GM12878 (cell line): ENCODE measurements at regions not wholly inside any gene's neighbourhood (a gene's known extent, or its start where the extent isn't known, plus 50 kb on each side); places are given as distances from the start of the nearest gene placed in this dataset.

Source experiments
- ATAC-seq: fragments of 200-7000 bp; cut with Tn5 transposase; 3 replicates; pipeline ENCODE4 v1.9.1; 2020; ENCODE audit warnings: mild to moderate bottlenecking, moderate library complexity
- BruUV-seq: library from RNA; stranded (reverse); fragments of 400-500 nt; replicated peaks from 2 replicates; lab custom pipeline; 2021; lab: Mats Ljungman, UMichigan
- CTCF ChIA-PET: fragments of 300-600 bp; sonication (Branson Sonifier 250); formaldehyde crosslinking; extraction: SDS; loops from one replicate; lab custom pipeline; 2021; ENCODE audit warnings: inconsistent platforms; lab: Yijun Ruan, JAX
- POLR2A ChIA-PET: fragments of 350-600 bp; formaldehyde crosslinking; extraction: SDS; loops from one replicate; lab custom pipeline; 2021; ENCODE audit warnings: inconsistent platforms; lab: Charles Lee
- RAD21 ChIA-PET: fragments of 300-600 bp; sonication (Branson Sonifier 250); formaldehyde crosslinking; loops from one replicate; lab custom pipeline; 2023; ENCODE audit warnings: antibody characterized with exemption; ENCODE audit not compliant: unreplicated experiment; lab: Charles Lee
- SMC1A ChIA-PET: fragments of 300-600 bp; sonication (Branson Sonifier 250); formaldehyde crosslinking; loops from one replicate; lab custom pipeline; 2023; ENCODE audit not compliant: unreplicated experiment, uncharacterized antibody; lab: Charles Lee
- DNase-seq: peaks from one replicate; pipeline ENCODE4 v3.0.0-alpha.2; 2011; ENCODE audit warnings: low read depth, low spot score
- FAIRE-seq: peaks from 3 replicates; lab custom pipeline; 2011; peaks lifted over from hg19 to GRCh38; lab: Jason Lieb, UNC
- H2AFZ ChIP-seq: 2 replicates; pipeline ENCODE4 v1.6.0; 2011; ENCODE audit warnings: low read depth, low read length, control low read depth; ENCODE audit not compliant: control insufficient read depth
- H3K27ac ChIP-seq: 2 replicates; pipeline ENCODE4 v1.5.1; 2011; ENCODE audit warnings: control low read depth; ENCODE audit not compliant: control insufficient read depth, insufficient read depth
- H3K27me3 ChIP-seq, 2 experiments: replicated peaks in 1 of 2; 2 replicates each; pipeline versions ENCODE4 v1.6.0 to v1.6.1; 2011; ENCODE audit warnings: low read length in 1 of 2; ENCODE audit not compliant: control insufficient read depth in 2 of 2, insufficient read depth in 2 of 2
- H3K36me3 ChIP-seq, 2 experiments: 2 replicates each; pipeline ENCODE4 v1.5.1; 2011; ENCODE audit warnings: low read length in 1 of 2; ENCODE audit not compliant: control insufficient read depth in 2 of 2, insufficient read depth in 2 of 2
- H3K4me1 ChIP-seq: 2 replicates; pipeline ENCODE4 v1.6.1; 2011; ENCODE audit warnings: mild to moderate bottlenecking, low read length, moderate library complexity, mixed read lengths; ENCODE audit not compliant: control insufficient read depth, insufficient read depth
- H3K4me2 ChIP-seq: 2 replicates; pipeline ENCODE4 v1.6.0; 2011; ENCODE audit warnings: control low read depth; ENCODE audit not compliant: control insufficient read depth, insufficient read depth
- H3K4me3 ChIP-seq: fragments of 200-600 bp; sonication (generic); 2 replicates; pipeline ENCODE4 v1.5.1; 2016
- H3K79me2 ChIP-seq: 2 replicates; pipeline ENCODE4 v1.6.0; 2011; ENCODE audit warnings: low read length; ENCODE audit not compliant: control insufficient read depth, insufficient read depth
- H3K9ac ChIP-seq: 2 replicates; pipeline ENCODE4 v1.8.0; 2011; ENCODE audit warnings: low read length, control low read depth, mixed read lengths; ENCODE audit not compliant: control insufficient read depth, insufficient read depth
- H3K9me3 ChIP-seq: replicated peaks from 3 replicates; pipeline ENCODE4 v1.5.1; 2011; ENCODE audit warnings: mild to moderate bottlenecking, low read length; ENCODE audit not compliant: control insufficient read depth, insufficient read depth
- H4K20me1 ChIP-seq: 2 replicates; pipeline ENCODE4 v1.6.0; 2011; ENCODE audit not compliant: control insufficient read depth, insufficient read depth
- EED ChIP-seq: sonication (generic); IDR thresholded peaks from 2 replicates; pipeline ENCODE4 v1.6.1; 2016; ENCODE audit warnings: antibody characterized with exemption, low read depth
- ETV6 ChIP-seq, 2 experiments: fragments of 450-650 bp in 1 of 2; IDR thresholded peaks in 1 of 2; conservative IDR thresholded peaks in 1 of 2; 2 replicates each; pipeline ENCODE4 v1.6.1; 2014; ENCODE audit warnings: antibody characterized with exemption in 1 of 2, borderline replicate concordance in 1 of 2, low read depth in 1 of 2, mild to moderate bottlenecking in 1 of 2, moderate library complexity in 1 of 2
- PAX5 ChIP-seq: IDR thresholded peaks from 2 replicates; pipeline ENCODE4 v1.6.1; 2011; ENCODE audit warnings: low read depth, low read length, borderline replicate concordance
- RFX5 ChIP-seq: IDR thresholded peaks from 2 replicates; pipeline ENCODE4 v1.6.1; 2011; ENCODE audit warnings: low read depth, low read length, improper control_type of control experiment
- WGBS: methylation state at CpG from one replicate; pipeline ENCODE4 v1.1.6; 2016; ENCODE audit warnings: low lambda C conversion rate; ENCODE audit not compliant: insufficient replicate concordance, insufficient coverage; ENCODE audit errors: missing lambda C conversion rate; 5-methylcytosine and 5-hydroxymethylcytosine counted together
- in situ Hi-C: fragments of 300-500 bp; cut with MboI; formaldehyde crosslinking; loops from 9 replicates; pipeline ENCODE4 v1.14.3; 2018; ENCODE audit warnings: mixed read lengths
- intact Hi-C: fragments of 100-400 bp; cut with micrococcal nuclease; formaldehyde crosslinking; loops from one replicate; pipeline ENCODE4 v1.14.2; 2022; ENCODE audit not compliant: unreplicated experiment
- TF ChIP-seq, protein P1 (sequence below): fragments of 450-650 bp; conservative IDR thresholded peaks from 2 replicates; pipeline ENCODE4 v1.6.1; 2017; ENCODE audit warnings: mild to moderate bottlenecking, moderate library complexity

DNA sequence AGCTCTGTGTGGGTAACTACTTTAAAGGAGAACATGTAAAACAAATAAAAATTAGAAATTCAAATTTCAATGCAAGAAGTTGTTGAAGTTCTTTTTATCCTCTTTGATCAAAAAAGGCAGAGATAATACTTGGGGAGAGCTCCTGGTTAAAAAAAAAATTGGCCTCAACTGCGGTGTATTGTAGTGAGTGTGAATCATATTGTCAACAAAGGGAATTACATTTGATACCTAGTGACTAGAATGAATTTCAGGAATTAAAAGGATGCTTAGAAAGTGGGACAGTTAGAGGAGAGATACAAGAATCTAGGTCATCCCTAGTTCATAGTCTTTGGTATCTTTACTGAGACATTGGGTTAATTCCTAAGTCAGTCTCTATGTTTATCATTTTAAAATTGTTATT, 473.0 kb downstream of the CCDC85A start (continued):
- TF ChIP-seq, protein P1, sequence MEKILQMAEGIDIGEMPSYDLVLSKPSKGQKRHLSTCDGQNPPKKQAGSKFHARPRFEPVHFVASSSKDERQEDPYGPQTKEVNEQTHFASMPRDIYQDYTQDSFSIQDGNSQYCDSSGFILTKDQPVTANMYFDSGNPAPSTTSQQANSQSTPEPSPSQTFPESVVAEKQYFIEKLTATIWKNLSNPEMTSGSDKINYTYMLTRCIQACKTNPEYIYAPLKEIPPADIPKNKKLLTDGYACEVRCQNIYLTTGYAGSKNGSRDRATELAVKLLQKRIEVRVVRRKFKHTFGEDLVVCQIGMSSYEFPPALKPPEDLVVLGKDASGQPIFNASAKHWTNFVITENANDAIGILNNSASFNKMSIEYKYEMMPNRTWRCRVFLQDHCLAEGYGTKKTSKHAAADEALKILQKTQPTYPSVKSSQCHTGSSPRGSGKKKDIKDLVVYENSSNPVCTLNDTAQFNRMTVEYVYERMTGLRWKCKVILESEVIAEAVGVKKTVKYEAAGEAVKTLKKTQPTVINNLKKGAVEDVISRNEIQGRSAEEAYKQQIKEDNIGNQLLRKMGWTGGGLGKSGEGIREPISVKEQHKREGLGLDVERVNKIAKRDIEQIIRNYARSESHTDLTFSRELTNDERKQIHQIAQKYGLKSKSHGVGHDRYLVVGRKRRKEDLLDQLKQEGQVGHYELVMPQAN, result no peak

DNA sequence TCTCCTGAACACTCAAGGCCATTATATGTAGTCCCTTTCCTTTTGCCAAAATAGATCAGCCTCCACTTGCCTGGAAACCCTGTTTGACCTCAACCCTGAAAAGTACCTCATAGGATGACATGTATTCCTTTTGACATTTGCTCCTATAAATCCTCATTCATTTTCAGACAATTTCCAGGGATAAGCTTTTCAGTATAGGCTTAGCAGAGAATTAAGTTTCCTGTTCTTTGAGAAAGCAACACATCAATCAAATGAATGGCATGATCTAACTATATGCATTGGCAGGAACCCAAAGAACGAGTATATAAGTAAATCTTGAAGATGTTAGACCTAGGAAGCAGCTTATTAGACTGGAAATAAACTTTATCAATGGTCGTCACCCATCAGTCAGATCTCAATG, 483.0 kb downstream of the CCDC85A start:
- WGBS, result 15% methylated on average over 2 of the region's 2 CpGs
- SMC1A ChIA-PET, result no interaction called here

DNA sequence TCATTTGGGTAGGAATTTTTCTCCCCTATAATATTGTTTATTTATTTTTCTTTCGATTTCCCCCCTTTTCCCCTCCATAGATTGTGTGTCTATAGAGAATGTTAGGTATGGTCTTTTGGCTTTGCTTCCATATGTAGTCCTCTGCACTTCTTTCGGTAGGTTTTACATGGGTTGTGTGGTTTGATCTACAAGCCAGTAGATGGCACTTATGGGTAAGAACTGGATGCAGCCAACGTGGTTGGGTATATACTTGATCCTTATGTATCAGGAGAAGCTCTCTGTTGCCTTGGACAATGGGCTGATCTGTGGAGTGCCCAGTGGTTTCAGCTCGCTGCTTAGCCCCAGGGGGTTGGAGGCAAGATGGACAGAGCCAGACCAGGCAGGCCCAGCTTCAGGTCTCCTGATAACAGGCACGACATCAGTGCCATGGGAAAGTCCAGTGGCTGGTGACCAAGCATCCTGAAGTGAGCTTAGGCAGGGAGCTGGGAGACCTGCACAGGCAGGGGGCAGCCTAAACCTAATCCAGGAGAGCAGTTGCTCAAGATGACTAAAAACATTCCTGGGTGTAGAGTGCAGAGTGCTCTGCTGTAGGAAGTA, 488.3 kb downstream of the CCDC85A start:
- no peaks in the 10 kb centered on the region for H3K79me2 ChIP-seq
- ChIA-PET CTCF (no interaction called here), SMC1A (interaction anchor here (0.9 kb wide), 1 partner anchor 13 kb away, joined by 3 read pairs; no protein-coding TSS in a partner anchor), POLR2A (no interaction called here), RAD21 (no interaction called here)
- no peak for TF ChIP-seq RFX5
- no peak for TF ChIP-seq EED
- TF ChIP-seq PAX5, result no peak
- H3K27ac ChIP-seq, result no peak overlapping the region
- in situ Hi-C loops, result no loop called here
- no peak overlapping the region for H2AFZ ChIP-seq
- H4K20me1 ChIP-seq, result no peaks in the 10 kb centered on the region
- no peaks in the 10 kb centered on the region for H3K27me3 ChIP-seq
- ATAC-seq, result no peak
- H3K4me2 ChIP-seq, result no peak overlapping the region
- no peak overlapping the region for H3K4me3 ChIP-seq
- H3K9me3 ChIP-seq, result no peaks in the 10 kb centered on the region; the same call in 2 of the 3 replicates
- H3K4me1 ChIP-seq, result no peaks in the 10 kb centered on the region
- H3K9ac ChIP-seq, result no peak overlapping the region
- no peak for FAIRE-seq
- H3K36me3 ChIP-seq, result no peaks in the 10 kb centered on the region
- no TSS peak for BruUV-seq
- intact Hi-C loops, result no loop called here
- WGBS, result 19% methylated on average over 5 of the region's 5 CpGs
- no peak for DNase-seq

More for the DNA sequence above, 483.0 kb downstream of the CCDC85A start:
- CTCF ChIA-PET, result no interaction called here
- no TSS peak for BruUV-seq
- FAIRE-seq (no peak), DNase-seq (no peak), ATAC-seq (no peak)
- Histone ChIP-seq H4K20me1 (no peaks in the 10 kb centered on the region), H3K36me3 (no peaks in the 10 kb centered on the region), H3K4me1 (no peaks in the 10 kb centered on the region), H3K79me2 (no peaks in the 10 kb centered on the region), H3K27me3 (no peaks in the 10 kb centered on the region), H3K27ac (no peak overlapping the region), H3K9ac (no peak overlapping the region), H2AFZ (no peak overlapping the region), H3K4me3 (no peak overlapping the region), H3K9me3 (no peaks in the 10 kb centered on the region), H3K4me2 (no peak overlapping the region)
- intact Hi-C loops (loop anchor here (5.0 kb wide), 1 partner anchor 51 kb away; no protein-coding TSS in a partner anchor), in situ Hi-C loops (no loop called here)
- RAD21 ChIA-PET, result no interaction called here
- no peak for TF ChIP-seq ETV6 (conservative IDR thresholded peaks at IDR 0.05 in 1 of 2, IDR thresholded peaks at IDR 0.05 in 1 of 2; ENCODE audit: borderline replicate concordance in 1 of 2, low read depth in 1 of 2)
- POLR2A ChIA-PET, result no interaction called here
